PFSK-1 (cell line): ENCODE measurements at regions not wholly inside any gene's neighbourhood (a gene's known extent, or its start where the extent isn't known, plus 50 kb on each side); places are given as distances from the start of the nearest gene placed in this dataset.

Experiments
- FOXP2 ChIP-seq: optimal IDR thresholded peaks from 2 replicates; pipeline ENCODE3; 2011; ENCODE audit warnings: borderline replicate concordance, control low read depth, inconsistent platforms; ENCODE audit not compliant: insufficient read depth; ENCODE audit errors: extremely low read length, extremely low read depth
- POLR2AphosphoS5 ChIP-seq: IDR thresholded peaks from 2 replicates; pipeline ENCODE4 v1.6.1; 2012; ENCODE audit warnings: low read depth, mild to moderate bottlenecking, control low read depth, low read length, moderate library complexity
- REST ChIP-seq, 2 experiments: IDR thresholded peaks; 2 replicates each; pipeline versions ENCODE4 v1.6.1 to v1.8.0; 2011 to 2012; ENCODE audit warnings: low read depth in 2 of 2, low read length in 2 of 2, control low read depth in 1 of 2, inconsistent platforms in 1 of 2, mild to moderate bottlenecking in 1 of 2, moderate library complexity in 1 of 2; ENCODE audit not compliant: insufficient read depth in 1 of 2
- SIN3A ChIP-seq: IDR thresholded peaks from 2 replicates; pipeline ENCODE4 v1.6.1; 2012; ENCODE audit warnings: mild to moderate bottlenecking, low read length, moderate library complexity, borderline replicate concordance; ENCODE audit not compliant: insufficient read depth
- TAF1 ChIP-seq: IDR thresholded peaks from 2 replicates; pipeline ENCODE4 v1.6.1; 2012; ENCODE audit warnings: low read length, control low read depth, borderline replicate concordance; ENCODE audit not compliant: insufficient read depth

GRCh38 chr2:200208041-200208440 is 98.5 kb upstream of the SPATS2L start:
- no peak for TF ChIP-seq REST (IDR thresholded peaks at IDR 0.05; ENCODE audit: insufficient read depth in 1 of 2, low read depth in 2 of 2, low read length in 2 of 2)
- TF ChIP-seq POLR2AphosphoS5, result no peak
- TF ChIP-seq SIN3A, result no peak
- TF ChIP-seq TAF1, result no peak
- no peak for TF ChIP-seq FOXP2
